HS-5 (cell line): ENCODE measurements at regions not wholly inside any gene's neighbourhood (a gene's known extent, or its start where the extent isn't known, plus 50 kb on each side); places are given as distances from the start of the nearest gene placed in this dataset.
"Not testable (repeated sequence)": the region's sequence is repeated elsewhere in the genome, so short reads cannot be mapped to it uniquely, and the experiment has no call there.

Experiments used
- DNase-seq: peaks from one replicate; pipeline ENCODE4 v3.0.0-alpha.2; 2012; ENCODE audit warnings: low read depth

- not testable (repeated sequence) for DNase-seq
Measured at GRCh38 chr15:77861997-77862635, 215.4 kb downstream of the TBC1D2B start.

- no peak for DNase-seq
Measured at GRCh38 chr15:77860071-77860691, 217.3 kb downstream of the TBC1D2B start.

- no peak for DNase-seq
Measured at GRCh38 chr15:77859491-77860060, 217.9 kb downstream of the TBC1D2B start.

DNA sequence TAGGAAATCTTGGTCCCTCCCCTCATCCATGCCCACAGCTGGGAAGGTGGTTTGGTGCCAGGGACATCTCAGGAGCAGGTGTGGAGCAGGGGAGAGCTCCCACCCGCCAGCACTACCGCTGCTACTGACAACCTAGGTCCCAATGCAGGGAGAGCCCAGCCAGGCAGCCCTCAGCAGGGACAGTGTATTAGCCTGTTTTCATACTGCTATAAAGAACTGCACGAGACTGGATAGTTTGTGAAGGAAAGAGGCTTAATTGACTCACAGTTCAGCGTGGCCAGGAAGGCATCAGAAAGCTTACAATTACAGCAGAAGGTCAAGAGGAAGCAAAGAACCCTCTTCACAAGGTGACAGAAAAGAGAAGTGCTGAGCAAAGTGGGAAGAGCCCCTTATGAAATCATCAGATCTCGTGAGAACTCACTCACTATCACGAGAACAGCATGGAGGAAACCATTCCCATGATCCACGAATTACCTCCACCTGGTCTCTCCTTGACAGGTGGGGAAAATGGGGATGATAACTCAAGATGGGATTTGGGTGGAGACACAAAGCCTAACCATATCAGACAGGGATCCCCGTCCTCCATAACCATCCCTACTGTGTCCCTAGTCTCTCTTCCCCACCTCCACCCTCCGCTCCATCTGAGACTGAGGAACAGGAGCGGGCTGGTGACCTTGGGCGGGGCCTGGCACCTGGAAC, 218.6 kb downstream of the TBC1D2B start:
- no peak for DNase-seq

- no peak for DNase-seq
Measured at GRCh38 chr15:77857419-77857818, 220.1 kb downstream of the TBC1D2B start.

GRCh38 chr15:77856705-77857346, 220.7 kb downstream of the TBC1D2B start:
- no peak for DNase-seq

DNA sequence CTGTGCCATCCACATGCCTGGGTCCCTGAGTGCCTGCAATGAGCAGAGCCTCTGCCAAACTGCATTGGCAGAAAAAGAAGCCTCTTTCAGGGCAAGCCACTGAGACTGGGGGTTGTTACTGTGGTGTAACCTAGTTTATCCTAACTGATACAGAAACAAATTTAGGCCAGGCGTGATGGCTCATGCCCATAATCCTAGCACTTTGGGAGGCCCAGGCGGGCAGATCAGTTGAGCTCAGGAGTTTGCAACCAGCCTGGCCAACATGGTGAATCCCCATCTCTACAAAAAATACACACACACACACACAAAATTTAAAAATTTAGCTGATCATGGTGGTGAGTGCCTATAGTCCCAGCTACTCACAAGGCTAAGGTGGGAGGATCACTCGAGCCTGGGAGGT, 221.6 kb downstream of the TBC1D2B start:
- no peak for DNase-seq

DNA sequence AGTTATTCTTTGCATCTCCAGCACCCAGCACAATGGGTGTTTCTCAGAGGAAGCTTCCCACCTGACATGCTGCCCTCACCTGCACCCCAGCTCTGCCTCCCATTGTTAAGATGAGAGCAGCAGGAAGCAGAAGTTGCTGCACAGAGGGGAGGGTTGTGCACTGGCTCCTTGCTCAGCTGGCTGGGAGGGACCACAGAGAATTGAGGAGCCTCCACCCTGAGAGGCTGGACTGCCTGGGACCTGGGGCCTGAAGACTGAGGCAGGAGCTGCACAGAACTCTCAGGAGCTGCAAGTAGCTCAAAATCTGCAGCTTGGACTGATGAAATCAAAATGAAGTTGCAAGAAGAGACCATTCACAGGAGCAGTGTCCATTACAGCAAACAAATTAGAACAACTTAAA, 222.3 kb upstream of the LINGO1 start:
- DNase-seq = no peak

DNA sequence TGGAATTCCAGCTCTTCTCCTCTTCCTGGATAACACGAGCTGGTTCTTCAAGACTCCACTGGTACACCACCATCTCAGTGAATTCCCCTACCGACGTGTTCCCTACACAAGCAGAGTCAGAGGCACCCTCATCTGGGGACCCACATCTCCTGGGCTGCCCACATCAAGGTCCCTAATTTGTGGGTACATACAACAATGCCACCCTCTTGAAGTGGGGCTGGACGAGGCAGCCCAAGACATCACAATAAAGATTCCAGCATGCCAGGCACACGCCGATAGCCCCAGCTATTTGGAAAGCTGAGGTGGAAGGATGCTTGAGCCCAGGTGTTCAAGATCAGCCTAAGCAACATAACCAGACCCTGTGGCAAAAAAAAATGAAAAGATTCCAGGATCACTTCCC, 221.2 kb upstream of the LINGO1 start:
- no peak for DNase-seq

GRCh38 chr15:77853008-77853328, 220.3 kb upstream of the LINGO1 start:
- no peak for DNase-seq

DNA sequence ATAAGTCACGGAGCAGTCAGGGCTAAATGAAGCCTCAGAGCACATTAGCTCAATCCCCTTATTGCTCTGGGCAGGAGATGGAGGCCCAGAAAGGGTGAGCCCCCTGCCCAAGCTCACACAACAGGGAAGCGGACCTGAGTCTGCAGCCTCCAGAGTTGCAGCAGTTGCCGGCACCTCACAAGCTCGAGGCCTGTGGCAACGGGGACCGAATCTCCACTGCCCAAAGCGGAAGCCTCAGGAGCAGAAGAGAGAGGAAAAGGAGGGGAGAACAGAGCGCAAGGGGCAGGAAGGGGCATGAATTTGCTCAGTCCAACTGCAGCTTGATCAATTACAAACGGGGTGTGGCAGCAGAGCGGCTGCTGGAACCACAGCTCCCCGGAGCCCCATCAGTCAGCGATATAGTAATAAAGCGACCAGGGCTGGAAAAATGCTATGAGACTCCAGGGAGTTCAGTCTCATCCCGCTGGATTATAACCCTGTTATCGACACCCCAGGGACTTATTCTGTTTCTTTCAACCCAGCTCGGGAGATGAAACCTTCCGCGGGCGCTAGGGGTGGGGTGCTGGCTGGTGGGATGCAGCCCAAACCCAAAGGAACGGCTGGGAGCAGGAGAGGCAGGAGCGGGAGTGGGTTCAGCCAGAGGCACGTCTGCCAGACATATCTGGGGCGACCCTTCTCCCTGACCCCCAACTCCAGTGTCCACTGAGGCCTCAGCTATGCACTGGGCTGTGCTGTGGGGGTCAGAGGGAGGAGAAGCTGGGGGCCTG, 219.7 kb upstream of the LINGO1 start:
- DNase-seq = no peak

DNA sequence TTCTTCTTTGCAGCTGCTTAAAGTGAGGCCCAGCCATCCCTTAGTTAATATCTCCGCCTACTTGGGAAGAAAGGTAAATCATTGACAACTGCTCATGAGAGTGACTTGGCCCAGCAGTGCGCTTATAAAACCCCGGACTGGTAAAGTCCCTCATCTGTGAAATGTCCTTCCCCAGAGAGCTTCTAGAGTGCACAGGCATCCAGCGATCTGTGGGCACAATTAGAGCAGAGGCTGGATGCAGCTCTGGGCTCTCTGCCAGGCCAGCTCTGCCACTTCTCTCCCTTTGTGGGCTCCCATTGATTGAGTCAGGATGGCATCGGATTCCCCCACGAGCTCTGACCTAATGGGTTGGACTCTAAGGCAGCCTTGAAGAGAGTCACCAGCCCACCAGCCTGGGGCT, 219.0 kb upstream of the LINGO1 start:
- DNase-seq = no peak

DNA sequence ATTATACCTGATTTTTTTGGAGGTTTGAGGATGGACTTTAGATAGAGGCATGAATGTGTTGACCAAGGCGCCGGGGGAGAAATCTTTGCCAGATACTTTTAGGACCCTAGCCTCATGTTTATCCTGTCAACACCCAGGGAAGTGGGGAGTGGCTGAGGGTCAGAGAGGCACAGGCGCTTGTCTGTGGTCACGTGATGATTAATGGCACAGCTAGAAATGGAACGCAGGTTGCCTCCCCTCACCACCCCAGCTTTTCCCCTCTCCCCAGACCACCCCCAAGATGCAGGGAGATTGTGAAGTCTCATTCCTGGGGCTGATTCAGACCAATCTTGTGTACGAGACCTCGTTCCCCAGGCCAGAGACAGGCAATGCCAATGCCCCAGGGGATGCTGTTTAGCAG, 218.4 kb upstream of the LINGO1 start:
- no peak for DNase-seq

GRCh38 chr15:77846986-77847385, 214.3 kb upstream of the LINGO1 start:
- DNase-seq = no peak

DNA sequence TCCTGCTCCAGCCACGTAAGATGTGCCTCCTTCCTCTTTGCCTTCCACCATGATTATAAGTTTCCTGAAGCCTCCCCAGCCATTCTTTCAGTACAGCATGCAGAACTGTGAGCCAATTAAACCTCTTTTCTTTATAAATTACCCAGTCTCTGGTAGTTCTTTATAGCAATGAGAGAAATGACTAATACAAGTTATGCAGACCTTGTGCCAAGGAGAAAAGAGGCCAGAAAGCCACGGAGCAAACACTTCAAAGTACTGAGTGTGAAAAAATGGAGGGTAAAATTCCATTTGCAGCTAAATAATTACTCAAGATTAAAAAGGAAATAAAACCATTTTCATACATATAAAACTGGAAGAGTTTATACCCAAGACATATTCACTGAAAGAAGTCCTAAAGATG, 213.6 kb upstream of the LINGO1 start:
- no peak for DNase-seq

GRCh38 chr15:77844798-77845446, 212.2 kb upstream of the LINGO1 start:
- no peak for DNase-seq

DNA sequence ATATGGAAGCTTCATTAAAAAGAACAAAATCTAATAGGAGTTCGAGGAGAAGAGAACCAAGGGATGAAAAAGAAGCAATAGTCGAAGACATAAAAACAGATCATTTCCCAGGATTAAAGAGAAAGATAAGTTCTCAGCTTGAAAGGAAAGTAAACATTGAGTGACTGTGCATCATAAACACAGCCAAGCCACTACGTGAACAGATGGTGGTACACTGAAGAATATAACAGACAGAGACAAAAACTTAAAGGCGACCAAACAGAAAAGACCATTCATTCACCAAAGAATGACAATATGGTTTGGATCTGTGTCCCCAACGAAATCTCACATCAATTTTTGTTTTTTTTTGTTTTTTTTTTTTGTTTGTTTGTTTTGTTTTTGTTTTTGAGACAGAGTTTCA, 210.8 kb upstream of the LINGO1 start:
- no peak for DNase-seq

DNA sequence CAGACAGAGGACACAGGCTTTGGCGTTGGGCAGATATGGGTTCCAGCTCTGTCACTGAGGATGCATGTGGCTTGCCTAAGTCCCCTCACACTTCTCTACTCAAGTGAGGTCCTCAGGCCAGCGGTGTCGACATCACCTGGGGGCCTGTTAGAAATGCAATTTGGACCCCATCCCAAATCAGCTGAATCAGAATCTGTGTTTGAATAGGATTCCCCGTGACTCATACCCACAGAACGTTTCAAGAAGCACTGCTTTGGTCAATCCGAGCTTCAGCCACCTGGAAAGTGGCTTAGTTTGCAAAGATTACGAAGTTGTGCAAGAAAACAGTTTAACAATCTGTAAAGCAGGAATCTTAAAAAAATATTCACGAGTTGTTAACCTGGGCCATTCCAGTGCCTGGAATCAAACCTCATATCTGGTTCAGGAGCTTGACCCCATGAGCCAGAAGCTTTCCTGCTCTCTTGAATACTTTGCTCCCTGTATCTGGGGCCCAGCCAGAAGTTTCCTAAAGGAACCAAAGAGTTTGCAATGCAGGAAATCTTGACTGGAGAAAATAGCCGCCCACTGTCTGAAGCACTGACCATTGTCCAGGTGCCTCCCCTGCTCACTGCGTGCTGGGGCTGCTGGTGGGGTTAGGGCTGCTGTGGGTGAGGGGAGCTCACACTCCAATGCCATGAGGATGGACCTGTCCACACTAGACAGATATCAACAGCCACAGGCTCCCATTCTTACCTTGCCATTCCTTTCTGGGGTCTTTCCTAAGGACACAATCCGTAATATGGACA, 208.5 kb upstream of the LINGO1 start:
- peak; percentile 83 for DNase-seq

- DNase-seq = no peak
Measured at GRCh38 chr15:77839970-77840905, 207.5 kb upstream of the LINGO1 start.

GRCh38 chr15:77839456-77839855, 206.7 kb upstream of the LINGO1 start:
- no peak for DNase-seq
